HG03095 (cell line): ENCODE measurements at regions not wholly inside any gene's neighbourhood (a gene's known extent, or its start where the extent isn't known, plus 50 kb on each side); places are given as distances from the start of the nearest gene placed in this dataset.

ENCODE experiments used
- ATAC-seq: cut with Tn5 transposase; IDR thresholded peaks from one replicate; pipeline ENCODE4 v1.9.1; 2021; ENCODE audit warnings: moderate library complexity; ENCODE audit not compliant: unreplicated experiment

DNA sequence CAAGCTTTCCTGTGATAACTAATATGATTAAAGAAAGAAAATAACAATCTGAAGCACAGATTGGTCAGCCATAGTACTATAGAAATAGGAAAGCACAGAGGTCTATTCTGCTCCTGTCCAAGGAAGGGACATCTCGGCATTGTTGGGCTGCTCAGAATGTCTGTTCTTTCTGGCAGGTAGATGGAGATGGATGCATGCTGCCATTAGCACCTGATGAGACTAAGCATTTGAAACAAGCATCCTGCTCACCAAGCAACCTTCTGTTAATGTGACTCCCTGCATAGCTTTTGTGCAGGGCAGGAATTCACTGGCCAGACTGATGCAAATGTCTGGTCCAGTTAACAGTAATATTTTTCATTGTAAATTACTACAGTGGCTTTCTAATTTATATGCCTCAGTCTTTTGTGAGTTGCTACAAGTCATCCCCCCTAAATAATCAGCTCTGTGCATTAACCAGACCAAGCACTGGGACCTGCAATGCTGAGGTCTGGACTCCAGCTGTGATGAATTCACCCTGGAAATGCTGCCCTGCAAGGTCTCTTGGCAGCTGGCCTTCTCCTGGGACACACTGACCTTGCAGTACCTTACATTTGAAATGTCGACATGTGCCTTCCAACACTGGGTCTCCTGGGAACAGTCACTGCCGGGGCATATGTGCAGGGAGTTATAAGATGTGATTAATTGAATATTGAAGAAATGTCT lies 1123.7 kb downstream of the IGSF11 start:
- ATAC-seq, result no peak

DNA sequence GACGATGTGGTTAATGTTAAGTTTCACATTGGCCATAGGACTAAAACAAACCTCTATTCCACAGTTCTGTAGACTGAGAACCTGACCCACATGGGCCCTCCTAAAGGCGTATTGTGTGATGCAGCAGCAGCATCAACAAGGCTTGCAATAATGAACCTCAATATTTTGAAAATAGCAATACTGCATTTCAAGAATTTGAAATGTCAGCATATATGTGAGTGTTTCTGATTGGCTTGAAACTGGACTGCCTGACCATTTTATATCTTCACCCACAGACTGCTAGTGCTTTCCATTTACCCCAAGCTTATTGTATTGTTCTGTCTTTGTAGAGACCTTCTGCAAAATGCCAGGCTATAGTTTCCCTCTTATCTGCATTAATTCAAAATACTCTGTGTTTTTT lies 1122.3 kb downstream of the IGSF11 start:
- ATAC-seq, result no peak

DNA sequence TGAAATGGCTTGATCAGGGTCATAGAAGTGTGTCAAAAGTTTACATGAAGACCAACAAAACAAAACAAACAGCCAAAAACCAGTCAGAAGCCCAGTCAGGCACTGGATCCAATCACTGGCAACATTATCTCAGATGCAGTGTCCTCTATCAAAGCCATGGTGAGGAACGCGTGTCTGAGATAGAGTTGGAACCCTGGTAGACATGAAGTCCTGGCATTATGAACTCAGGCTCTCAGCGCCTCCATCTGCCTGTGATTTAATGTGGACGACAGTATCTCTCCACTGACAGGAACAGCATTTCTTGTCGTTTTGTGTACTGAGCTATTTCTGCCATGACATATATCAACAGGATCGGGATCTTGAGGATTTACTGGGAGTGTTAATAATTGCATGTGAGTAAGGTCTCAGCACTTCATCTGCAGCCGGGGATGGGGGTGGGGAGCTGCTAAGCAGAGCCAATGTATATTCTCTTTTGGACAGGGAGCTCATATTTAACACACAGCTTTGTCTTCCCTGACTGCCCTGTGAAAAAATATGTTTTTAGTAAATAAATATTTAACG lies 1120.0 kb downstream of the IGSF11 start:
- no peak for ATAC-seq

DNA sequence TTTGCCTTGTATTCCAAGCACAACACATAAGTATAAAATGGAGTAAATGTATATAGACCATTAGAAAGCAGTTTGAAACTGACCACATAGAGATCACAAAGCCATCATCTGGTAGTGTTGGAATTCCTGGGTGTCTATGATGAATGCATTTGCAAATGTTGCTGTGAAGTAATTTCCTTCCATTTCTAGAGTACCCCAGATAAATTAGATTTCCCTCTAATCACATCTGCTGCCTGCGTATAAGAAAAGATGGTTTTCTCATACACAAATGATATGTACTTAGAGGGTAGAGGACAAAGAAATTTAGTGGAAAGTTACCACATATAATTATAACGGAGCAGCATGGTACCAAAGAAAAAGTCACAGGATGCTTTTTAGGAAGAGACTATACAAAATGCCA lies 1117.8 kb downstream of the IGSF11 start:
- no peak for ATAC-seq

DNA sequence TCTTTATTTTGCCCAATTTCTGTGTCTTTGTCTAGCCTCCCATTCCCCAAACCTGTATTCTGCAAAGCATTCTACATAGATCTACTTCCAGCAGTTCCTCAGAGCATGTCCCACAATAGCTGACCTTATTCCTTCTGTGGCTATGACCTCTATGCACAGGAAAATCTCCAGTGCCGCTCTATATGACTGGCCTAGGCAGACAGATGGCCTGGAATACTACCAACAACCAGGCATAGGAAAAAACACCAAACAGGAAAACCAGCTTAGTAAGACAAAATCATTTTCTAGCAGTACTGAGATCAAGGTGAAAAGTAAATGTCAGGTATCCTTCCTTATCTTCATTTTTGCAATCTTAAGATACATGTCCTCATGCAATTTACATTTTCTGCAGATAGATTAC lies 1115.0 kb downstream of the IGSF11 start:
- ATAC-seq, result no peak

DNA sequence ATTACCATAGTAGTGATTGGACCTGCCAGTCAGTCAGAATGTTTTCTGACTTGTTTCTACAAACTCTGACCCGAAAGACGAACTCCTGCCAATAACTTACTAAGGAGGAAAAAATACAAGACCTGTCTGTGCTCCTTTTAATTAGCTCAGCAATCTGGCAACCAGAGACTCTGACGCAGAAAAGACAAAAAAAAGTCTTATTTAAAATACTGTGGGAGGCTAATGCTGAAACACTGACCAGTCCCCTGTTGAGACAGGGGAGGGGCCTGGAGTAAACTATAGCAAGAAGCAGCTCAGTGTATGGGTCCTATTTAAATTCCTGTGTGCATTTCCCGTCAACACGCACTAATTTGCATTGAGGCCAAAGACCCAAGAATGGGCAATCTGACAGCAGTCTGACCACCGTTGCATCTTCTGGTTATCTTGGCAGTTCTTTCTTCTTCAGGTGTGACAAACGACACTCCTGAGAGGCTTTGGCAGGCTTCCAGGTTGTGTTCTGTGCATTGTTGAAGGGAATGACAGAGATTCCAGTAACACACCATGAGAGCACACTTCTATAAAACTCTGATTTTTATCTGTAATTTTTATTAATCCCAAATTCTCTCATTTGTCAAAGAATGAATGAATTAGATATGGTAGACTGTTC lies 1114.3 kb downstream of the IGSF11 start:
- ATAC-seq, result no peak

DNA sequence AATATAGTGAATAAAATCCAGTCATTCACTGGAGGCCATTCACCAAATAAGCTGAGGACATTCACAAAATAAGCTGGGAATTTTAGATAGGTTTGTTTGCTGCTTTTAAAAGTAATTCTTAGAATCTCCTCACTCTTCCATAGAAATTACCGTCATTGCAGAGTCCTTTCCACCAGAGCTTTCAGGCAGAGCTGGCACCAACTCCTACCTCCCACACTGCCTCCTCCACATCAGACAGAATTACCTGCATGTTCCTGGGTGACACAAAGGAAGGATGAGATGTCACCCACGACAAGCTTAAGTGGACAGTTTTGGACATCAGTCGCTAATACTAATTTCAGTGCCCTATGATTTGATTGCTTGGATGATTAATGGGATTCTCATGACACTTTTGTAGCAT lies 1113.2 kb downstream of the IGSF11 start:
- no peak for ATAC-seq

DNA sequence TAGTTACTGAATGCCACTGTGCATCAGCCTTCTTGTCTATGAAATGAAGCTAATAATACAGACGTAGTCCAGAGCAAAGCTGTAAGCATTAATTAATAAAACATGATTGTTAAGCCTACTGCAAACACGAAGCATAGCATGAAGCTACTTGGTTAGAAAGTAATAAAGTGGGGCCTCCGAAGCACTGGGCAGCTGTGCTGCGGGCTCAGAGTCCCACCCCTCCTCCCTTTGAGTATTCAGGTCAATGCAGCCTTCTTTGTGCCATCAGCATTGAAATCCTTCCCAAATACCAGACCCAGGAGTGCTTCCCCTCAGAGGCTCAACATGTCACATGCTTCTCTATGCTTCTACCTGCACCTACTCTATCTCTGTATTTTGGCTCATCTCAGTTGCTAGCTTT lies 1112.6 kb downstream of the IGSF11 start:
- no peak for ATAC-seq

GRCh38 chr3:117926819-117927218 lies 1107.8 kb downstream of the IGSF11 start:
- ATAC-seq, result no peak

DNA sequence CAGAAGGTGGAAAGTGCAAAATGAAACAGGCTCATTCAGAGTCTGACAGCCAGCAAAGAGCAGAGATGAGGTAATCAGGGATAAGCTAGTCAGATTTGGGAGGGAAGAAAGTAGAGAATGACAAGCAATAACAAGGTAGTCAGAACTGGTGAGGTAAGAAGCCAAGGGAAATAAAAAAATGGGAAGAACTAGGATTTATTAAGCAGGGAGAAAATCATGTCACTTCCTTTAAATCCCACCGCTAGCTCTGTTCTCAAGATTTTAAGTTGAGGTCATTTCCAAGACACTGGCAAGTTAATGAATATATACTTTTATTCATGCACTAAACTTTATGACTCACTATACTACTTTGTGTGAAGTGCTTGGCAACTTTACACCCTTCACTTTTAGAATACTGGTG lies 1106.8 kb downstream of the IGSF11 start:
- no peak for ATAC-seq

GRCh38 chr3:117928836-117929235 lies 1105.8 kb downstream of the IGSF11 start:
- no peak for ATAC-seq

GRCh38 chr3:117932441-117932840 lies 1102.2 kb downstream of the IGSF11 start:
- ATAC-seq, result no peak

GRCh38 chr3:117936159-117936558 lies 1098.5 kb downstream of the IGSF11 start:
- ATAC-seq, result no peak

DNA sequence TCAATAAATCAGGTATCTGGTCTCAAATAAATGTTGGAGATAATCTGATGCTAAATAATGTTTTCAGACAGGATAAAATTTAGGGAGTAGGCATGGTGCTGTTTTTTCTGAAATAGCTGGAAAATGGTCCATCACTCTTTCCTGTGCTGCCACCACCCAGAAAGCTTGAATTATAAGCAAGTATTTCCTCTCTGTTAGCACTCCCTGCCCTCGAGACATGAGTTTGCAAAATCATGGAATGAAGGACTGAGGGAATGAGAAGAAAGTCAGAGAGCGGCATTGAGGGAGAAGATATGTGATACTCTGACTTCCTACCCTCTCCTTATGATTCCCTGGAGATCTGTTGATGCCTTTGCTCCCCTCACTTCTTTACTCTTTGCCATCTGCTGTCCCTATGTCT lies 1095.7 kb downstream of the IGSF11 start:
- ATAC-seq, result no peak

GRCh38 chr3:117939425-117940027 lies 1095.1 kb downstream of the IGSF11 start:
- no peak for ATAC-seq

GRCh38 chr3:117941015-117941414 lies 1093.6 kb downstream of the IGSF11 start:
- no peak for ATAC-seq

DNA sequence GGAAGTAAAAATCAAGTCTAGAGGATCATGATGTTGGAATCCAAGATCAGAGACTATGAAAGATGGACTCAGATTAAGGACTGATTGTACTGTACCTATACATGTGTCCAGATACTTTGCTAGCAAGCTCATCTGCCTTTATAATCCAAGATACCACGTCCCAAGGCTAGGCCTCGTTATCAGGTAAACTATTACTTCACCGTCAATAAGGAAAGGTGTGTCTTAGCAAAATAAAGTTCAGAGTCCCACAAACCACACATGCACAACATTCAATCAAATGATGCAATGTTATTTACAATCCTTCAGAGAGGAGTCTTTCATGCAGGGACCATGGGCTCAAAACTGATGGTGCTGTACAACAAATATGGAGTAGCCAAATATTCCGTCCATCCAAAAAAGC lies 1092.9 kb downstream of the IGSF11 start:
- no peak for ATAC-seq

DNA sequence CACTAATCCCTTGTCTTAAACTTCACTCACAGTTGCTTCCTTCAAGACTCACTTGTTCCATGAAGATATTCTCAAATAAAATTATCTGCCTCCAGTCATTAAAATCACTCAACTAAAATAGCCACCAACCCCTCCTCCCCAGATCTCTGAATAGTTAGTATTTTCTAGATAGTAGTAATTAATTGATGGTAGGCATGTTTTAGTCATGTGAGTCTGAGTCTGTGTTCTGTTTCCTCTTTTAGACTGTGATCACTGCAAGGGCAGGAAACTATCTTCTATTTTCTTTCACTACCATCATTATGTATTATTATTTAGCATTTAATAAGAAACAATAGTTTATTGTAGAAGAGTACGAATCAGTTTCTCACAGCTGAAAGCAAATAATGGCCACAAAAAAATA lies 1080.5 kb downstream of the IGSF11 start:
- ATAC-seq, result no peak

GRCh38 chr3:117955196-117955595 lies 1079.5 kb downstream of the IGSF11 start:
- no peak for ATAC-seq

DNA sequence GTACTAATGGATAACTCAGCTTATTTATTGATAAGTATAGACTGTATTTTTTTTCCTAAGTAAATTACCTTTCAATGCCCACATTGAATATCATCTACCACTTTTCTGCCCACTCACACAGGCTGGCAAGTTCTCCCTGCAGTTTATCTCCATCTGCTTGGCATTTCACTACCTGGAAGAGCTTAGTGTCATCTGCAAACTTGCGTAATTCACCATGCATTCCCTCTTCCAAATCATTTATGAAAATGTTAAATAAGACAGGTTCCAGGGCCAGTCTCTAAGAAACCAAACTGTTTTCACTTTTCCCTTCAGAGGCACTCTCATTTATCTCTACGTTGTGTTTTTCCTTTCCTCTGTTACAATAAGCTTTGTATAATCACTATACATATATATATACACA lies 1076.6 kb downstream of the IGSF11 start:
- ATAC-seq, result no peak

DNA sequence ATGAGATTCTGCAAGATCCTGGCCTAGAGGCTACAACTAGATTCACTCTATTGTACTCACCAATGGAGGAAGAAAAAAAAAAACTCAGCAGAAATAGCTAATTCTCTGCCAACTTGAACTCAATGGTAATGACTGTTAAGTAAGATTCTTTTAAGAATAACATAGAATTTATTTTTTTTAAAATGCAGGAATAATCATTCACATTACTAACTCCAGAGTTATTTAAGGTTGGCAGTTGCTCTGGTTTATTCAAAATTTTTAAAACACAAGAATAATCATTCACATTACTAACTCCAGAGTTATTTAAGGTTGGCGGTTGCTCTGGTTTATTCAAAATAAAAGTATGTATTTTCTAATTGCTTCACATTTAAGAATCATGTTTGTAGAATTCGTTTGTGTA lies 1071.9 kb downstream of the IGSF11 start:
- ATAC-seq, result no peak

DNA sequence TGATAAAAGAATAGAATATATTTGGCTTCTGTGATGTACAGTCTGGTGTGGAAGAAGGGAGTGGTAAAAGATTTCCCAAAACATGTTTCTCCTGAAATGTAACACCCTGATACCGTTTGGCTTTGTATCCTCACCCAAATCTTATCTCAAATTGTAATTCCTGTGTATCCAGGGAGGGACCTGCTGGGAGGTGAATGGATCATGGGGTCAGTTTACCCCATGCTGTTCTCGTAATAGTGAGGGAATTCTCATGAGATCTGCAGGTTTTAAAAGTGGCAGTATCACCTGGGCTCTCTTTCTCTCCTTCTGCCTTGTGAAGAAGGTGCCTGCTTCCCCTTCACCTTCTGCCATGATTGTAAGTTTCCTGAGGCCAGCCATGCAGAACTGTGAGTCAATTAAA lies 1070.8 kb downstream of the IGSF11 start:
- ATAC-seq, result no peak
